ENCODE measurements at regions not wholly inside any gene's neighbourhood (a gene's known extent, or its start where the extent isn't known, plus 50 kb on each side); places are given as distances from the start of the nearest gene placed in this dataset.

- no peak for DNase-seq (ENCODE audit: extremely low read depth, low read depth)
These were observed 173.5 kb upstream of the SIX2 start for GRCh38 chr2:45182667-45183295.

GRCh38 chr2:45180779-45181178 is 171.5 kb upstream of the SIX2 start:
- no peak for DNase-seq (ENCODE audit: extremely low read depth, low read depth)

GRCh38 chr2:45180033-45180746 is 170.9 kb upstream of the SIX2 start:
- no peak for DNase-seq (ENCODE audit: extremely low read depth, low read depth)

- no peak for DNase-seq (ENCODE audit: extremely low read depth, low read depth)
These were observed 169.6 kb upstream of the SIX2 start for GRCh38 chr2:45178854-45179253.

- DNase-seq (ENCODE audit: extremely low read depth, low read depth): no peak
These were observed 169.1 kb upstream of the SIX2 start for GRCh38 chr2:45178359-45178758.

GRCh38 chr2:45177870-45178269 is 168.6 kb upstream of the SIX2 start:
- DNase-seq (ENCODE audit: extremely low read depth, low read depth): no peak

- DNase-seq (ENCODE audit: extremely low read depth, low read depth): no peak
These were observed 167.1 kb upstream of the SIX2 start for GRCh38 chr2:45176390-45176789.

- DNase-seq (ENCODE audit: extremely low read depth, low read depth): peak; percentile 54
These were observed 164.3 kb upstream of the SIX2 start for GRCh38 chr2:45173513-45173912.

- DNase-seq (ENCODE audit: extremely low read depth, low read depth): no peak
These were observed 163.6 kb upstream of the SIX2 start for GRCh38 chr2:45172760-45173392.

- no peak for DNase-seq (ENCODE audit: extremely low read depth, low read depth)
These were observed 162.9 kb upstream of the SIX2 start for GRCh38 chr2:45172142-45172541.

GRCh38 chr2:45171136-45171501 is 161.9 kb upstream of the SIX2 start:
- no peak for DNase-seq (ENCODE audit: extremely low read depth, low read depth)

GRCh38 chr2:45170191-45171135 is 161.2 kb upstream of the SIX2 start:
- DNase-seq (ENCODE audit: extremely low read depth, low read depth): no peak

- no peak for DNase-seq (ENCODE audit: extremely low read depth, low read depth)
These were observed 160.3 kb upstream of the SIX2 start for GRCh38 chr2:45169339-45170190.

GRCh38 chr2:45168711-45169338 is 159.6 kb upstream of the SIX2 start:
- no peak for DNase-seq (ENCODE audit: extremely low read depth, low read depth)

GRCh38 chr2:45167920-45168629 is 158.8 kb upstream of the SIX2 start:
- no peak for DNase-seq (ENCODE audit: extremely low read depth, low read depth)

GRCh38 chr2:45166229-45166890 is 157.1 kb upstream of the SIX2 start:
- no peak for DNase-seq (ENCODE audit: extremely low read depth, low read depth)

- no peak for DNase-seq (ENCODE audit: extremely low read depth, low read depth)
These were observed 153.5 kb upstream of the SIX2 start for GRCh38 chr2:45162711-45163110.

- no peak for DNase-seq (ENCODE audit: extremely low read depth, low read depth)
These were observed 147.4 kb upstream of the SIX2 start for GRCh38 chr2:45156605-45157004.
